Endodermal cell (in vitro differentiated cells): ENCODE measurements at regions not wholly inside any gene's neighbourhood (a gene's known extent, or its start where the extent isn't known, plus 50 kb on each side); places are given as distances from the start of the nearest gene placed in this dataset.
A peak's percentile ranks its signal among the peaks of the same experiment; 100 is the strongest.

Experiments used
- DNase-seq: peaks from one replicate; pipeline ENCODE4 v3.0.0-alpha.2; 2017
- H3K27ac ChIP-seq: 2 replicates; pipeline ENCODE4 v1.5.1; 2013; ENCODE audit warnings: mild to moderate bottlenecking, low read depth, low read length, moderate library complexity
- H3K27me3 ChIP-seq: 2 replicates; pipeline ENCODE4 v1.6.1; 2013; ENCODE audit warnings: mild to moderate bottlenecking, low read length, moderate library complexity; ENCODE audit not compliant: insufficient read depth, control insufficient read depth, poor library complexity, severe bottlenecking
- H3K36me3 ChIP-seq: 2 replicates; pipeline ENCODE4 v1.7.0; 2013; ENCODE audit warnings: mild to moderate bottlenecking, low read length, moderate library complexity; ENCODE audit not compliant: control insufficient read depth, insufficient read depth
- H3K4me1 ChIP-seq: one replicate; pipeline ENCODE4 v1.7.0; 2013; ENCODE audit warnings: low read length; ENCODE audit not compliant: control insufficient read depth, insufficient read depth
- H3K4me3 ChIP-seq: 2 replicates; pipeline ENCODE4 v1.5.1; 2013; ENCODE audit warnings: mild to moderate bottlenecking, low read length, moderate library complexity
- H3K9ac ChIP-seq: 2 replicates; pipeline ENCODE4 v1.6.1; 2013; ENCODE audit warnings: mild to moderate bottlenecking, low read length, moderate library complexity; ENCODE audit not compliant: poor library complexity, severe bottlenecking; ENCODE audit errors: extremely low read depth
- H3K9me3 ChIP-seq: 2 replicates; pipeline ENCODE4 v1.6.1; 2013; ENCODE audit warnings: mild to moderate bottlenecking, low read length, moderate library complexity; ENCODE audit not compliant: control insufficient read depth
- H3K27ac Mint-ChIP-seq: 2 replicates; pipeline ENCODE4 v1.8.0; 2020; ENCODE audit warnings: mixed read lengths
- H3K27me3 Mint-ChIP-seq: 2 replicates; pipeline ENCODE4 v1.8.0; 2021; ENCODE audit warnings: mild to moderate bottlenecking, mixed read lengths; ENCODE audit not compliant: insufficient read depth
- H3K36me3 Mint-ChIP-seq: 2 replicates; pipeline ENCODE4 v1.8.0; 2020; ENCODE audit warnings: low read depth, mixed read lengths
- H3K4me1 Mint-ChIP-seq: 2 replicates; pipeline ENCODE4 v1.8.0; 2020; ENCODE audit warnings: mixed read lengths
- H3K4me3 Mint-ChIP-seq: 2 replicates; pipeline ENCODE4 v1.8.0; 2020; ENCODE audit warnings: mild to moderate bottlenecking, moderate library complexity, mixed read lengths
- H3K9me3 Mint-ChIP-seq: 2 replicates; pipeline ENCODE4 v1.8.0; 2020; ENCODE audit warnings: mild to moderate bottlenecking, mixed read lengths
- CTCF ChIP-seq: fragments of 200-600 bp; sonication (generic); conservative IDR thresholded peaks from 2 replicates; pipeline ENCODE4 v1.5.0; 2021; ENCODE audit warnings: antibody characterized with exemption, mild to moderate bottlenecking
- WGBS, 2 experiments: methylation state at CpG; one replicate each; pipeline versions ENCODE4 v1.1.5 to v1.1.7; 2013; ENCODE audit warnings: missing lambda C conversion rate in 2 of 2, mixed read lengths in 1 of 2; ENCODE audit not compliant: insufficient coverage in 1 of 2, insufficient read length in 1 of 2; 5-methylcytosine and 5-hydroxymethylcytosine counted together

GRCh38 chr6:121816906-121817540 lies 381.6 kb downstream of the GJA1 start:
- H3K4me1 Mint-ChIP-seq = peaks cover 17% of the 10 kb centered on the region
- peaks cover 9% of the 10 kb centered on the region for H3K36me3 ChIP-seq
- no peak overlapping the region for H3K4me3 Mint-ChIP-seq
- H3K4me3 ChIP-seq = no peak overlapping the region
- H3K9ac ChIP-seq = no peak overlapping the region
- peaks cover 44% of the 10 kb centered on the region for H3K9me3 ChIP-seq
- peaks cover 30% of the 10 kb centered on the region for H3K9me3 Mint-ChIP-seq
- no peaks in the 10 kb centered on the region for H3K27me3 ChIP-seq
- peaks cover 5% of the 10 kb centered on the region for H3K4me1 ChIP-seq
- no peak overlapping the region for H3K27ac Mint-ChIP-seq
- no peaks in the 10 kb centered on the region for H3K27me3 Mint-ChIP-seq
- peaks cover 27% of the 10 kb centered on the region for H3K36me3 Mint-ChIP-seq
- no peak overlapping the region for H3K27ac ChIP-seq
- no peak for DNase-seq
- no peak for TF ChIP-seq CTCF

- Histone ChIP-seq H3K9ac (peak overlapping the region; percentile 6), H3K27ac (peak overlapping the region; percentile 20), H3K9me3 (peaks cover 37% of the 10 kb centered on the region), H3K27me3 (no peaks in the 10 kb centered on the region), H3K4me3 (peak overlapping the region; percentile 2), H3K4me1 (peaks cover 8% of the 10 kb centered on the region), H3K36me3 (peaks cover 9% of the 10 kb centered on the region)
- Mint-ChIP-seq H3K36me3 (peaks cover 27% of the 10 kb centered on the region), H3K27me3 (no peaks in the 10 kb centered on the region), H3K9me3 (peaks cover 30% of the 10 kb centered on the region), H3K27ac (peak overlapping the region; percentile 86), H3K4me1 (peaks cover 49% of the 10 kb centered on the region), H3K4me3 (no peak overlapping the region)
- WGBS, 2 experiments = 0 to 2% methylated on average over 1 of the region's 1 CpG
- peak; percentile 78 for DNase-seq
- peak; percentile 36 for TF ChIP-seq CTCF
Measured at GRCh38 chr6:121823437-121823851, 388.0 kb downstream of the GJA1 start.

- TF ChIP-seq CTCF = no peak
- no peak overlapping the region for H3K4me3 Mint-ChIP-seq
- Histone ChIP-seq H3K4me3 (no peak overlapping the region), H3K27ac (no peak overlapping the region), H3K27me3 (no peaks in the 10 kb centered on the region), H3K36me3 (no peaks in the 10 kb centered on the region), H3K9ac (no peak overlapping the region), H3K4me1 (peaks cover 8% of the 10 kb centered on the region), H3K9me3 (peaks cover 9% of the 10 kb centered on the region)
- no peak for DNase-seq
- H3K4me1 Mint-ChIP-seq = peaks cover 49% of the 10 kb centered on the region
- H3K9me3 Mint-ChIP-seq = peaks cover 8% of the 10 kb centered on the region
- WGBS, 2 experiments = 73 to 92% methylated on average over 3 to 4 of the region's 4 CpGs
- no peak overlapping the region for H3K27ac Mint-ChIP-seq
- H3K36me3 Mint-ChIP-seq = peaks cover 8% of the 10 kb centered on the region
- no peaks in the 10 kb centered on the region for H3K27me3 Mint-ChIP-seq
Measured at GRCh38 chr6:121826156-121826810, 390.8 kb downstream of the GJA1 start.
